ENCODE measurements at regions not wholly inside any gene's neighbourhood (a gene's known extent, or its start where the extent isn't known, plus 50 kb on each side); places are given as distances from the start of the nearest gene placed in this dataset.
A peak's percentile ranks its signal among the peaks of the same experiment; 100 is the strongest.

DNA sequence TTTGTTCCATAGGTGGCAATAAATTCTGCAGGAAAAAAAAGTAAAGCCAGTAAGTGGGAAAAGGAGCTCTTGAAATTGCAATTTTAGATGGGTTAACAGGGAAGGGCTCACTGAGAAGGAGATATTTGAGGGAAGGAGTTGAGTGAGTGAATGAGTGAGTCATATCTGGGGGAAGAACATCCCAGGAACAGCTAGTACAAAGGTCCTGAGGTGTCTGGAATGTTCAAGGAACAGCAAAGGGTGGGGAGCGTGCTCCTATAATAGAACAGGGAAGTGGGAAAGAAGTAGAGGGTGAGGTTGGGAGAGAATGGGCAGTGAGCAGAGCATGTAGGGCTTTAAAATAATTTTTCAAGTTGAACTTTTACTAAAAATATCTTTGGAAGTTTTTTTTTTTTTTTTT lies 68.0 kb upstream of the PSME4 start:
- no peak for TF ChIP-seq EGR1 (IDR thresholded peaks at IDR 0.05)
- no peak for TF ChIP-seq NFIC (IDR thresholded peaks at IDR 0.05)
- no peak for TF ChIP-seq CREB1 (IDR thresholded peaks at IDR 0.05; ENCODE audit: low read depth)
- TF ChIP-seq, protein P1, sequence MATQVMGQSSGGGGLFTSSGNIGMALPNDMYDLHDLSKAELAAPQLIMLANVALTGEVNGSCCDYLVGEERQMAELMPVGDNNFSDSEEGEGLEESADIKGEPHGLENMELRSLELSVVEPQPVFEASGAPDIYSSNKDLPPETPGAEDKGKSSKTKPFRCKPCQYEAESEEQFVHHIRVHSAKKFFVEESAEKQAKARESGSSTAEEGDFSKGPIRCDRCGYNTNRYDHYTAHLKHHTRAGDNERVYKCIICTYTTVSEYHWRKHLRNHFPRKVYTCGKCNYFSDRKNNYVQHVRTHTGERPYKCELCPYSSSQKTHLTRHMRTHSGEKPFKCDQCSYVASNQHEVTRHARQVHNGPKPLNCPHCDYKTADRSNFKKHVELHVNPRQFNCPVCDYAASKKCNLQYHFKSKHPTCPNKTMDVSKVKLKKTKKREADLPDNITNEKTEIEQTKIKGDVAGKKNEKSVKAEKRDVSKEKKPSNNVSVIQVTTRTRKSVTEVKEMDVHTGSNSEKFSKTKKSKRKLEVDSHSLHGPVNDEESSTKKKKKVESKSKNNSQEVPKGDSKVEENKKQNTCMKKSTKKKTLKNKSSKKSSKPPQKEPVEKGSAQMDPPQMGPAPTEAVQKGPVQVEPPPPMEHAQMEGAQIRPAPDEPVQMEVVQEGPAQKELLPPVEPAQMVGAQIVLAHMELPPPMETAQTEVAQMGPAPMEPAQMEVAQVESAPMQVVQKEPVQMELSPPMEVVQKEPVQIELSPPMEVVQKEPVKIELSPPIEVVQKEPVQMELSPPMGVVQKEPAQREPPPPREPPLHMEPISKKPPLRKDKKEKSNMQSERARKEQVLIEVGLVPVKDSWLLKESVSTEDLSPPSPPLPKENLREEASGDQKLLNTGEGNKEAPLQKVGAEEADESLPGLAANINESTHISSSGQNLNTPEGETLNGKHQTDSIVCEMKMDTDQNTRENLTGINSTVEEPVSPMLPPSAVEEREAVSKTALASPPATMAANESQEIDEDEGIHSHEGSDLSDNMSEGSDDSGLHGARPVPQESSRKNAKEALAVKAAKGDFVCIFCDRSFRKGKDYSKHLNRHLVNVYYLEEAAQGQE (IDR thresholded peaks at IDR 0.05; ENCODE audit: low read depth), result no peak
- no peak for TF ChIP-seq CEBPB (IDR thresholded peaks at IDR 0.05)
- TF ChIP-seq, protein P2, sequence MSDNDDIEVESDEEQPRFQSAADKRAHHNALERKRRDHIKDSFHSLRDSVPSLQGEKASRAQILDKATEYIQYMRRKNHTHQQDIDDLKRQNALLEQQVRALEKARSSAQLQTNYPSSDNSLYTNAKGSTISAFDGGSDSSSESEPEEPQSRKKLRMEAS (IDR thresholded peaks at IDR 0.05), result no peak
- TF ChIP-seq ZBTB7A (IDR thresholded peaks at IDR 0.05; ENCODE audit: low read depth), result no peak
- TF ChIP-seq YY1 (IDR thresholded peaks at IDR 0.05; ENCODE audit: low read depth), result no peak
- TF ChIP-seq EP300 (IDR thresholded peaks at IDR 0.05; ENCODE audit: borderline replicate concordance), result no peak
- TF ChIP-seq RAD21 (IDR thresholded peaks at IDR 0.05; ENCODE audit: low read depth), result no peak
- TF ChIP-seq TCF12 (IDR thresholded peaks at IDR 0.05; ENCODE audit: low read depth), result no peak
- TF ChIP-seq FOXM1 (IDR thresholded peaks at IDR 0.05; ENCODE audit: borderline replicate concordance, low read depth), result no peak
- no peak for TF ChIP-seq TAF1 (IDR thresholded peaks at IDR 0.05; ENCODE audit: low read depth)
- TF ChIP-seq, protein P3, sequence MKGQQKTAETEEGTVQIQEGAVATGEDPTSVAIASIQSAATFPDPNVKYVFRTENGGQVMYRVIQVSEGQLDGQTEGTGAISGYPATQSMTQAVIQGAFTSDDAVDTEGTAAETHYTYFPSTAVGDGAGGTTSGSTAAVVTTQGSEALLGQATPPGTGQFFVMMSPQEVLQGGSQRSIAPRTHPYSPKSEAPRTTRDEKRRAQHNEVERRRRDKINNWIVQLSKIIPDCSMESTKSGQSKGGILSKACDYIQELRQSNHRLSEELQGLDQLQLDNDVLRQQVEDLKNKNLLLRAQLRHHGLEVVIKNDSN (IDR thresholded peaks at IDR 0.05), result no peak

DNA sequence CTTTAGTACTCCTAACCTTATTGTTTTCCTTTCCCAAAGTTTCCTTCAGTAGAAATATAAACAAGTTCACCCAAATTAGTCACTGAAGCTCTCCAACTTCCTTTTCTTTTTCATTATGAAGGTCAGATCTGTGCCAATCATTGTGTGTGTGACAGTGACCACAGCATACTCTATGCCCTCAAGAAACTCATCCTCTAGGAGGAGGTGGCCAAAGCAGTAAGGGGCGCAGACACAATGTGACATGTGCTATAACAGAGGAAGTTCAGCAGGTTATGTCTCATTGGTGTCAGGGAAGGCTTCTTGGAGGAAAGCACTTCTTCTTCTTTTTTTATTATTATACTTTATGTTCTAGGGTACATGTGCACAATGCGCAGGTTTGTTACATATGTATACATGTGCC lies 60.0 kb upstream of the PSME4 start:
- TF ChIP-seq TEAD4 (IDR thresholded peaks at IDR 0.05), result no peak
- TF ChIP-seq CEBPB (IDR thresholded peaks at IDR 0.05), result no peak
- TF ChIP-seq RAD21 (IDR thresholded peaks at IDR 0.05; ENCODE audit: low read depth), result no peak
- TF ChIP-seq ZBTB7A (IDR thresholded peaks at IDR 0.05; ENCODE audit: low read depth), result no peak
- TF ChIP-seq CREB1 (IDR thresholded peaks at IDR 0.05; ENCODE audit: low read depth), result no peak

DNA sequence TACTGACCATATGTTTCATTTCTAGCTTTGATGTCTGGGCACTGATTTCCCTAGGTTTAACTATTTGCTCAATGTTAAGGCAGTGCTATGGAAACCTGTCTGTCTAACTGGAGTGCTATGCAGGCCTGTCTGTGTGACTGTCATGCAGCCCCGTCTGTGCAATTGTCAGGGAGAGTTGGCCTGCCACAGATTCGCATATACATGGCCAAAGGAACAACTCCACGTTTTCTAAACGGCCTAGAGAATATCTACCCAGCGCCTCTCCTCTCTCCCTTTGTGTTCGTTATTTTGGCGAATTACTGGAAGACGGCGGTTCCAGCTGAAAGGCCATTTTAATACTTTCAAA lies 59.6 kb upstream of the PSME4 start:
- TF ChIP-seq EP300 (IDR thresholded peaks at IDR 0.05; ENCODE audit: borderline replicate concordance) (no peak), YY1 (IDR thresholded peaks at IDR 0.05; ENCODE audit: low read depth) (no peak), TEAD4 (IDR thresholded peaks at IDR 0.05) (no peak), CEBPB (IDR thresholded peaks at IDR 0.05) (no peak), RAD21 (IDR thresholded peaks at IDR 0.05; ENCODE audit: low read depth) (no peak), EGR1 (IDR thresholded peaks at IDR 0.05) (no peak), TCF12 (IDR thresholded peaks at IDR 0.05; ENCODE audit: low read depth) (no peak), NFIC (IDR thresholded peaks at IDR 0.05) (no peak), CREB1 (IDR thresholded peaks at IDR 0.05; ENCODE audit: low read depth) (no peak), TAF1 (IDR thresholded peaks at IDR 0.05; ENCODE audit: low read depth) (no peak), ZBTB7A (IDR thresholded peaks at IDR 0.05; ENCODE audit: low read depth) (no peak), FOXM1 (IDR thresholded peaks at IDR 0.05; ENCODE audit: borderline replicate concordance, low read depth) (no peak)
- TF ChIP-seq, protein P2 (IDR thresholded peaks at IDR 0.05), result no peak
- TF ChIP-seq, protein P3 (IDR thresholded peaks at IDR 0.05), result no peak
- TF ChIP-seq, protein P1 (IDR thresholded peaks at IDR 0.05; ENCODE audit: low read depth), result no peak

DNA sequence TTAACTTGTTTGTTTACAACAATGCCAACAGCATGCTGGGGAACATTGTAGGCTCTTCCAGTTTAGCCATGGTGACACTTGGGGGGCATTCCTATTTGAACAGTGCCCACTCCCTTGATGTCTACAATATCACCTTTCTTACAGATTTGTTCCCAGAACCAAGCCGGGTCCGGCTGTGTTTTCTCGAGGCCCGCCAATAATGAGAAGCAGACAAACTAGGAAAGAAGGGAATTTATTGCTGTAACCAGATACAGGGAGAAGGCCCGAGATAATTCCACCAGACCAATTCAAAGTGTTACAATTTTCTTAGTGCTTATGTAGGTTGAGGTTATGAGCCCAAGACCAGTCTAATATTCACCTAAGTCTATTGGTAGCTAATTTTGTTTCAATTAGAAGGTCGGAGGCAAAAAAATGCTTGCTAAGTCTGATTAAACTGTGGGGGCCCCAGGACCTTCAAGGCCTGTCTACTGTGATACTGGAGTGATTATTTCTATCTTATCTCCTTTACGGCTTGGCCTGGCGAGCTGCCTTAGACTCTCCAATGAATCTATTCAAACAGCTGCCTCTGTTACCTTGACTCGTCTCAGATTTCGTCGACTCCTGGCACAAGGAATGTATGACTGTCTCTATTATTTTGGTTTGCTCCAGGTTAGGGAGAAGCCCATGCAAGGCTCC lies 59.1 kb upstream of the PSME4 start:
- no peak for TF ChIP-seq RAD21 (IDR thresholded peaks at IDR 0.05; ENCODE audit: low read depth)
- no peak for TF ChIP-seq TAF1 (IDR thresholded peaks at IDR 0.05; ENCODE audit: low read depth)
- no peak for TF ChIP-seq NFIC (IDR thresholded peaks at IDR 0.05)
- no peak for TF ChIP-seq TEAD4 (IDR thresholded peaks at IDR 0.05)
- no peak for TF ChIP-seq ZBTB7A (IDR thresholded peaks at IDR 0.05; ENCODE audit: low read depth)
- TF ChIP-seq EP300 (IDR thresholded peaks at IDR 0.05; ENCODE audit: borderline replicate concordance), result no peak

DNA sequence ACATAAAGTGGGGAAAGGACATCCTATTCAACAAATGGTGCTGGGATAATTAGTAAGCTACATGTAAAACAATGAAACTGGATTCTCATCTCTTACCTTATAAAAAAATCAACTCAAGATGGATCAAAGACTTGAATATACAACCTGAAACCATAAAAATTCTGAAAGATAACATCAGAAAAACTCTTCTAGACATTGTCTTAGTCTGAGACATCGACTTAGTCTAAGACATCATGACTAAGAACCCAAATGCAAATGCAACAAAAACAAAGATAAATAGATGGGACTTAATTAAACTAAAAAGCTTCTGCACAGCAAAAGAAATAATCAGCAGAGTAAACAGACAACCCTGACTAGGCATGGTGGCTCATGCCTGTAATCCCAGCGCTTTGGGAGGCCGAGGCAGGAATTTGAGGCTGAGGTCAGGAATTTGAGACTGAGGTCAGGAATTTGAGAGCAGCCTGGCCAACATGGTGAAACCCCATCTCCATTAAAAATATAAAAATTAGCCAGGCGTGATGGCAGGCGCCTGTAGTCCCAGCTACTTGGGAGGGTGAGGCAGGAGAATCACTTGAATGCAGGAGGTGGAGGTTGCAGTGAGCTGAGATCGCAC lies 54.8 kb upstream of the PSME4 start:
- TF ChIP-seq TEAD4 (IDR thresholded peaks at IDR 0.05), result 0 out of 2 replicates have a peak, but pooled peaks have one; percentile 46

DNA sequence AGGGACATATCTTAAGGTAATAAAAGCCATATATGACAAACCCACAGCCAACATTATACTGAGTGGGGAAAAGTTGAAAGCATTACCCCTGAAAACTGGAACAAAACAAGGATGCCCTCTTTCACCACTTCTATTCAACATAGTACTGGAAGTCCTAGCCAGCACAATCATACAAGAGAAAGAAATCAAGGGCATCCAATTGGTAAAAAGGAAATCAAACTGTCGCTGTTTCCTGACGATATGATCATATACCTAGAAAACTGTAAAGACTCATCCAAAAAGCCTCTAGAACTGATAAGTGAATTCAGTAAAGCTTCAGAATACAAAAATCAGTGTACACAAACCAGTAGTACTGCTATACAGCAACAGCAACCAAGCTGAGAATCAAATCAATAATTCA lies 53.8 kb upstream of the PSME4 start:
- TF ChIP-seq TAF1 (IDR thresholded peaks at IDR 0.05; ENCODE audit: low read depth) (no peak), YY1 (IDR thresholded peaks at IDR 0.05; ENCODE audit: low read depth) (no peak), EGR1 (IDR thresholded peaks at IDR 0.05) (no peak), CEBPB (IDR thresholded peaks at IDR 0.05) (no peak), CREB1 (IDR thresholded peaks at IDR 0.05; ENCODE audit: low read depth) (no peak), RAD21 (IDR thresholded peaks at IDR 0.05; ENCODE audit: low read depth) (no peak), ZBTB7A (IDR thresholded peaks at IDR 0.05; ENCODE audit: low read depth) (no peak), NFIC (IDR thresholded peaks at IDR 0.05) (no peak), FOXM1 (IDR thresholded peaks at IDR 0.05; ENCODE audit: borderline replicate concordance, low read depth) (no peak), EP300 (IDR thresholded peaks at IDR 0.05; ENCODE audit: borderline replicate concordance) (no peak), TEAD4 (IDR thresholded peaks at IDR 0.05) (no peak), TCF12 (IDR thresholded peaks at IDR 0.05; ENCODE audit: low read depth) (no peak)
- TF ChIP-seq, protein P2 (IDR thresholded peaks at IDR 0.05), result no peak
- TF ChIP-seq, protein P3 (IDR thresholded peaks at IDR 0.05), result no peak
- TF ChIP-seq, protein P1 (IDR thresholded peaks at IDR 0.05; ENCODE audit: low read depth), result no peak
